ENCODE measurements at regions not wholly inside any gene's neighbourhood (a gene's known extent, or its start where the extent isn't known, plus 50 kb on each side); places are given as distances from the start of the nearest gene placed in this dataset.

- TF ChIP-seq REST (IDR thresholded peaks at IDR 0.05; ENCODE audit: insufficient replicate concordance, low read depth) (no peak), POLR2AphosphoS5 (IDR thresholded peaks at IDR 0.05; ENCODE audit: low read depth) (no peak), SPI1 (IDR thresholded peaks at IDR 0.05; ENCODE audit: borderline replicate concordance, low read depth) (no peak), GABPA (IDR thresholded peaks at IDR 0.05; ENCODE audit: low read depth) (no peak)
- TF ChIP-seq, protein P1, sequence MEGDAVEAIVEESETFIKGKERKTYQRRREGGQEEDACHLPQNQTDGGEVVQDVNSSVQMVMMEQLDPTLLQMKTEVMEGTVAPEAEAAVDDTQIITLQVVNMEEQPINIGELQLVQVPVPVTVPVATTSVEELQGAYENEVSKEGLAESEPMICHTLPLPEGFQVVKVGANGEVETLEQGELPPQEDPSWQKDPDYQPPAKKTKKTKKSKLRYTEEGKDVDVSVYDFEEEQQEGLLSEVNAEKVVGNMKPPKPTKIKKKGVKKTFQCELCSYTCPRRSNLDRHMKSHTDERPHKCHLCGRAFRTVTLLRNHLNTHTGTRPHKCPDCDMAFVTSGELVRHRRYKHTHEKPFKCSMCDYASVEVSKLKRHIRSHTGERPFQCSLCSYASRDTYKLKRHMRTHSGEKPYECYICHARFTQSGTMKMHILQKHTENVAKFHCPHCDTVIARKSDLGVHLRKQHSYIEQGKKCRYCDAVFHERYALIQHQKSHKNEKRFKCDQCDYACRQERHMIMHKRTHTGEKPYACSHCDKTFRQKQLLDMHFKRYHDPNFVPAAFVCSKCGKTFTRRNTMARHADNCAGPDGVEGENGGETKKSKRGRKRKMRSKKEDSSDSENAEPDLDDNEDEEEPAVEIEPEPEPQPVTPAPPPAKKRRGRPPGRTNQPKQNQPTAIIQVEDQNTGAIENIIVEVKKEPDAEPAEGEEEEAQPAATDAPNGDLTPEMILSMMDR (IDR thresholded peaks at IDR 0.05; ENCODE audit: insufficient read depth, low read length) = no peak
- no peaks in the 10 kb centered on the region for H3K27me3 ChIP-seq (ENCODE audit: insufficient read depth, poor library complexity, severe bottlenecking)
- no peak overlapping the region for H3K27ac ChIP-seq (replicated peaks)
- H3K4me3 ChIP-seq (replicated peaks; ENCODE audit: insufficient read depth, low read length) = no peak overlapping the region
- no peak for DNase-seq (ENCODE audit: low read depth in 1 of 2, low spot score in 1 of 2)
Observed at GRCh38 chr1:234884701-234885100, 243.9 kb downstream of the TOMM20 start.

GRCh38 chr1:234884006-234884405, 244.6 kb downstream of the TOMM20 start:
- TF ChIP-seq REST (IDR thresholded peaks at IDR 0.05; ENCODE audit: insufficient replicate concordance, low read depth) = no peak
- no peak for TF ChIP-seq GABPA (IDR thresholded peaks at IDR 0.05; ENCODE audit: low read depth)
- TF ChIP-seq, protein P1 (IDR thresholded peaks at IDR 0.05; ENCODE audit: insufficient read depth, low read length) = no peak
- no peak for TF ChIP-seq POLR2AphosphoS5 (IDR thresholded peaks at IDR 0.05; ENCODE audit: low read depth)
- no peak for TF ChIP-seq SPI1 (IDR thresholded peaks at IDR 0.05; ENCODE audit: borderline replicate concordance, low read depth)
- Histone ChIP-seq H3K27ac (replicated peaks) (no peak overlapping the region), H3K27me3 (ENCODE audit: insufficient read depth, poor library complexity, severe bottlenecking) (no peaks in the 10 kb centered on the region), H3K4me3 (replicated peaks; ENCODE audit: insufficient read depth, low read length) (no peak overlapping the region)
- no peak for DNase-seq (ENCODE audit: low read depth in 1 of 2, low spot score in 1 of 2)

- TF ChIP-seq POLR2AphosphoS5 (IDR thresholded peaks at IDR 0.05; ENCODE audit: low read depth) (no peak), REST (IDR thresholded peaks at IDR 0.05; ENCODE audit: insufficient replicate concordance, low read depth) (no peak), GABPA (IDR thresholded peaks at IDR 0.05; ENCODE audit: low read depth) (no peak), SPI1 (IDR thresholded peaks at IDR 0.05; ENCODE audit: borderline replicate concordance, low read depth) (no peak)
- TF ChIP-seq, protein P1 (IDR thresholded peaks at IDR 0.05; ENCODE audit: insufficient read depth, low read length) = no peak
- Histone ChIP-seq H3K27me3 (ENCODE audit: insufficient read depth, poor library complexity, severe bottlenecking) (no peaks in the 10 kb centered on the region), H3K27ac (replicated peaks) (no peak overlapping the region), H3K4me3 (replicated peaks; ENCODE audit: insufficient read depth, low read length) (no peak overlapping the region)
- DNase-seq (ENCODE audit: low read depth in 1 of 2, low spot score in 1 of 2) = no peak
Observed at GRCh38 chr1:234882898-234883297, 245.7 kb downstream of the TOMM20 start.

Data from HL-60 (cell line).